WERI-Rb-1 (cell line): ENCODE measurements at regions not wholly inside any gene's neighbourhood (a gene's known extent, or its start where the extent isn't known, plus 50 kb on each side); places are given as distances from the start of the nearest gene placed in this dataset.
"Not testable (repeated sequence)": the region's sequence is repeated elsewhere in the genome, so short reads cannot be mapped to it uniquely, and the experiment has no call there.

ENCODE experiments used
- DNase-seq: peaks from one replicate; pipeline ENCODE4 v3.0.0-alpha.2; 2020
- H3K27ac ChIP-seq: fragments of 250-450 bp; sonication (Bioruptor Pico); 2 replicates; pipeline ENCODE4 v1.5.1; 2020; ENCODE audit warnings: mild to moderate bottlenecking, moderate library complexity
- H3K27me3 ChIP-seq: fragments of 250-450 bp; sonication (Bioruptor Pico); 2 replicates; pipeline ENCODE4 v1.5.1; 2021; ENCODE audit warnings: mild to moderate bottlenecking, low read depth, moderate library complexity; ENCODE audit not compliant: insufficient read depth, severe bottlenecking
- H3K36me3 ChIP-seq: fragments of 250-450 bp; sonication (Bioruptor Pico); 2 replicates; pipeline ENCODE4 v1.5.1; 2020; ENCODE audit warnings: mild to moderate bottlenecking, moderate library complexity
- H3K4me3 ChIP-seq: 2 replicates; pipeline ENCODE4 v1.5.1; 2011; ENCODE audit warnings: low read depth, mild to moderate bottlenecking, control low read depth, low read length
- H3K9me3 ChIP-seq: fragments of 250-450 bp; sonication (Bioruptor Pico); 2 replicates; pipeline ENCODE4 v1.5.1; 2021; ENCODE audit warnings: mild to moderate bottlenecking, moderate library complexity; ENCODE audit not compliant: severe bottlenecking
- CTCF ChIP-seq: IDR thresholded peaks from 2 replicates; pipeline ENCODE4 v1.5.1; 2011; ENCODE audit warnings: low read depth, mild to moderate bottlenecking, control low read depth, inconsistent platforms, low read length

GRCh38 chr4:86461849-86462248, 102.0 kb upstream of the MAPK10 start:
- no peaks in the 10 kb centered on the region for H3K9me3 ChIP-seq
- no peaks in the 10 kb centered on the region for H3K36me3 ChIP-seq
- H3K4me3 ChIP-seq, result no peak overlapping the region
- H3K27me3 ChIP-seq, result no peaks in the 10 kb centered on the region
- no peak for TF ChIP-seq CTCF
- DNase-seq, result no peak
- H3K27ac ChIP-seq, result no peak overlapping the region

DNA sequence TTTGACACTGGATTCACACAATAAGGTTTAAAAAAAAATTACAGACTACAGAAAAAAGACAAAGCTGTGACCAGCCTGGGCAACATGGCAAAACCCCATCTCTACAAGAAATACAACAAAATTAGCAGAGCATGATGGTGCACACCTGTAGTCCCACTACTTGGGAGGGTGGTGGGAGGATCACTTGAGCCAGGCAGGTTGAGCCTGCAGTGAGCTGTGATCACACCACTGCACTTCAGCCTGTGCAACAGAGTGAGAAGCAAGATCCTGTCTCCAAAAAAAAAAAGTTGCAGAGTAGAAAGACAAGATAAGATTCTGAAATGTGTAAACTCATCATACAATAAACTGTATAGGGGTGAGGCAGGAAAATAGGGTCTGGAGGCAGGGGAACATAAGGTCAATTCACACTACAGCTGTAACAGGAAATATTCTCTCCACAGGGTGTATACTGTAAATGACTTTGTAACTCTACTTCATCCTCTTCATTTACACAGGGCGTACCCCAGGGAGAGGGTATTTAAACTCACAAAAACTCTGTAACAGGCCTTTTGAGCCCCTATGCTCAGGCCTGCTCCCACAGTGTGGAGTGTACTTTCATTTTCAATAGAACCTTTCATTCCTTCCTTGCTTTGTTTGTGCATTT, 112.6 kb upstream of the MAPK10 start:
- Histone ChIP-seq H3K27ac (no peak overlapping the region), H3K27me3 (no peaks in the 10 kb centered on the region), H3K4me3 (no peak overlapping the region), H3K9me3 (no peaks in the 10 kb centered on the region), H3K36me3 (no peaks in the 10 kb centered on the region)
- DNase-seq, result no peak
- TF ChIP-seq CTCF, result no peak

DNA sequence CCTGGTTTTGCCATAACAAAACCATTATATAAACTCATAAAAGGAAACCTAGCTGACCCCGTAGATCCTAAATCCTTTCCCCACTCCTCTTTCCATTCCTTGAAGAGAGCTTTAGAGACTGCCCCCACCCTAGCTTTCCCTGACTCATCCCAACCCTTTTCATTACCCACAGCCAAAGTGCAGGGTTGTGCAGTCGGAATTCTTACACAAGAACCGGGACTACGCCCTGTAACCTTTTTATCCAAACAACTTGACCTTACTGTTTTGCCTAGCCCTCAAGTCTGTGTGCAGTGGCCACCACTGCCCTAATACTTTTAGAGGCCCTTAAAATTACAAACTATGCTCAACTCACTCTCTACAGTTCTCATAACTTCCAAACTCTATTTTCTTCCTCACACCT, 116.0 kb upstream of the PTPN13 start:
- not testable (repeated sequence) for H3K27me3 ChIP-seq, H3K27ac ChIP-seq, H3K9me3 ChIP-seq, H3K36me3 ChIP-seq, H3K4me3 ChIP-seq, DNase-seq

DNA sequence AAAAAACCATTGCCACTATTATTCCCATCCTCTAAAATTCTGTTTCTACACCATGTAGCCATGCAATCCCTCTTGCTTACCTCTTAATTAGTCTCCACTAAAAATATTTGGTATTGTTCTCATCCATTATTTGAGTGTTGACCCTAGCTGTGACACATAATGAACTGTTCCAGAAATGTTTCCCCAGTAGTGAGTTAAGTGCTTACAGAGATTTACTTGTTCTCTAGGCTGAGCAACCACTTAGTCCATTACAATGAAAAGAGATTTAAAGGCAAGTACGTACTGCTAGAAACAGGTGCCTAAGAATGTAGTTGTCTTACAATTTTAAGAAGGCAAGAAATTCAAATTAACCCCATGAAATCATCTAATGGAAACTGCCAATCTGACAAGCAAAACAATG, 112.7 kb upstream of the PTPN13 start:
- H3K4me3 ChIP-seq, result no peak overlapping the region
- no peaks in the 10 kb centered on the region for H3K9me3 ChIP-seq
- TF ChIP-seq CTCF, result no peak
- no peak for DNase-seq
- no peaks in the 10 kb centered on the region for H3K36me3 ChIP-seq
- no peak overlapping the region for H3K27ac ChIP-seq
- H3K27me3 ChIP-seq, result no peaks in the 10 kb centered on the region

GRCh38 chr4:86482306-86483172, 111.6 kb upstream of the PTPN13 start:
- H3K27ac ChIP-seq, result no peak overlapping the region
- H3K27me3 ChIP-seq, result no peaks in the 10 kb centered on the region
- H3K36me3 ChIP-seq, result no peaks in the 10 kb centered on the region
- no peak for DNase-seq
- H3K4me3 ChIP-seq, result no peak overlapping the region
- no peak for TF ChIP-seq CTCF
- no peaks in the 10 kb centered on the region for H3K9me3 ChIP-seq

DNA sequence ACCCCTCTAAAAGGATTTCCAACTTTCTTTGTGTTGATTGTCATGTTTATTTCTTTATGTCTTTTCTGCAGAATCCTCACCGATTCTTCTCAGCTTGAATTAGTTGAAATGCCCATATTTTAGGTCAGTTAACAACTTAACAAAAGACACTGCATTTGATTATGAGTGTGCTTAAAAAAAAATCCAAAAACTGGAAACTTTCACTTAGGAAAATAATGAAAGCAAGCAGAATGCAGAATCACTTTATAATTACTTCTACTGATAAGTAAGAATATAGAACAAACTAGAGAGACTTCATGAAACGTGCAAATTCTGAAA, 111.0 kb upstream of the PTPN13 start:
- Histone ChIP-seq H3K27me3 (no peaks in the 10 kb centered on the region), H3K27ac (no peak overlapping the region), H3K4me3 (no peak overlapping the region), H3K36me3 (no peaks in the 10 kb centered on the region), H3K9me3 (no peaks in the 10 kb centered on the region)
- TF ChIP-seq CTCF, result no peak
- DNase-seq, result no peak
